ENCODE measurements at regions not wholly inside any gene's neighbourhood (a gene's known extent, or its start where the extent isn't known, plus 50 kb on each side); places are given as distances from the start of the nearest gene placed in this dataset.
A peak's percentile ranks its signal among the peaks of the same experiment; 100 is the strongest.

GRCh38 chr22:35480627-35481550, 59.7 kb upstream of the RASD2 start:
- intact Hi-C loops (cut with DNase I) = no loop called here
- H3K9me3 ChIP-seq (ENCODE audit: control insufficient read depth in 2 of 3, insufficient read depth in 1 of 3, low read length in 3 of 3) = peaks cover 0 to 4% (median 0%) of the 10 kb centered on the region in 3 donors
- no peak overlapping the region for H3K4me3 ChIP-seq (ENCODE audit: low read length in 3 of 3)
- H3K36me3 ChIP-seq (ENCODE audit: control insufficient read depth in 2 of 3, insufficient read depth in 3 of 3, low read length in 3 of 3) = no peaks in the 10 kb centered on the region
- TF ChIP-seq CTCF (IDR thresholded peaks at IDR 0.05; ENCODE audit: borderline replicate concordance, extremely low read depth, insufficient read depth) = no peak
- H3K27ac ChIP-seq (ENCODE audit: low read depth in 2 of 2, low read length in 2 of 2) = peak overlapping the region; percentile 45 to 58
- FAIRE-seq = no peak
- peaks cover 0 to 14% (median 7%) of the 10 kb centered on the region in 3 donors for H3K4me1 ChIP-seq (ENCODE audit: control insufficient read depth in 2 of 3, insufficient read depth in 2 of 3, low read depth in 1 of 3, low read length in 3 of 3)
- peak in 1 of 5 donors; percentile 37 for DNase-seq
- no peaks in the 10 kb centered on the region for H3K27me3 ChIP-seq (ENCODE audit: control insufficient read depth, insufficient read depth, low read length)
- peak overlapping the region in 1 of 3 donors; percentile 58 for H3K9ac ChIP-seq (ENCODE audit: low read length in 3 of 3)

DNA sequence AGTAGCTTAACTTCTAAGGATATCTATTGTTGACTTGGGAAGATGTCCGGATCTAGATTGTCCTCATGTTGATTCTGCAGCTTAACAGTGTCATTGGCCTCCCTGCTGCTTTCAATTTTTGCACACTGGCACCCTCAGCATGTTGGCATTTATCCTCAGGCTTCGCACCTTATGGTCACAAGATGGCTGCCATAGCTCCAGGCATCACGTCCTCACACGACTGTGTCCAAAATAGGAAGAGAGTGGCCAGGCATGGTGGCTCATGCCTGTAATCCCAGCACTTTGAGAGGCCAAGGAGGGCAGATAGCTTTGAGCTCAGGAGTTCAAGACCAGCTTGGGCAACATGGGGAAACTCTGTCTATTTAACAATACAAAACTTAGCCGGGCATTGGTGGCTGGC, 58.3 kb upstream of the RASD2 start:
- TF ChIP-seq CTCF (IDR thresholded peaks at IDR 0.05; ENCODE audit: borderline replicate concordance, extremely low read depth, insufficient read depth) = no peak
- Histone ChIP-seq H3K4me3 (ENCODE audit: low read length in 3 of 3) (no peak overlapping the region), H3K9me3 (ENCODE audit: control insufficient read depth in 2 of 3, insufficient read depth in 1 of 3, low read length in 3 of 3) (peaks cover 0 to 4% (median 0%) of the 10 kb centered on the region in 3 donors), H3K9ac (ENCODE audit: low read length in 3 of 3) (no peak overlapping the region), H3K27ac (ENCODE audit: low read depth in 2 of 2, low read length in 2 of 2) (no peak overlapping the region), H3K36me3 (ENCODE audit: control insufficient read depth in 2 of 3, insufficient read depth in 3 of 3, low read length in 3 of 3) (no peaks in the 10 kb centered on the region), H3K4me1 (ENCODE audit: control insufficient read depth in 2 of 3, insufficient read depth in 2 of 3, low read depth in 1 of 3, low read length in 3 of 3) (peaks cover 0 to 14% (median 7%) of the 10 kb centered on the region in 3 donors), H3K27me3 (ENCODE audit: control insufficient read depth, insufficient read depth, low read length) (no peaks in the 10 kb centered on the region)
- no peak for FAIRE-seq
- intact Hi-C loops (cut with DNase I) = no loop called here
- no peak for DNase-seq

- no peak for TF ChIP-seq CTCF (IDR thresholded peaks at IDR 0.05; ENCODE audit: borderline replicate concordance, extremely low read depth, insufficient read depth)
- FAIRE-seq = no peak
- Histone ChIP-seq H3K36me3 (ENCODE audit: control insufficient read depth in 2 of 3, insufficient read depth in 3 of 3, low read length in 3 of 3) (no peaks in the 10 kb centered on the region), H3K27ac (ENCODE audit: low read depth in 2 of 2, low read length in 2 of 2) (no peak overlapping the region), H3K4me3 (ENCODE audit: low read length in 3 of 3) (no peak overlapping the region), H3K27me3 (ENCODE audit: control insufficient read depth, insufficient read depth, low read length) (no peaks in the 10 kb centered on the region), H3K4me1 (ENCODE audit: control insufficient read depth in 2 of 3, insufficient read depth in 2 of 3, low read depth in 1 of 3, low read length in 3 of 3) (peaks cover 0 to 14% (median 6%) of the 10 kb centered on the region in 3 donors), H3K9ac (ENCODE audit: low read length in 3 of 3) (no peak overlapping the region), H3K9me3 (ENCODE audit: control insufficient read depth in 2 of 3, insufficient read depth in 1 of 3, low read length in 3 of 3) (peaks cover 0 to 4% (median 0%) of the 10 kb centered on the region in 3 donors)
- intact Hi-C loops (cut with DNase I) = no loop called here
- no peak for DNase-seq
Observed at GRCh38 chr22:35482974-35483373, 57.7 kb upstream of the RASD2 start.
